ENCODE measurements at regions not wholly inside any gene's neighbourhood (a gene's known extent, or its start where the extent isn't known, plus 50 kb on each side); places are given as distances from the start of the nearest gene placed in this dataset.

DNA sequence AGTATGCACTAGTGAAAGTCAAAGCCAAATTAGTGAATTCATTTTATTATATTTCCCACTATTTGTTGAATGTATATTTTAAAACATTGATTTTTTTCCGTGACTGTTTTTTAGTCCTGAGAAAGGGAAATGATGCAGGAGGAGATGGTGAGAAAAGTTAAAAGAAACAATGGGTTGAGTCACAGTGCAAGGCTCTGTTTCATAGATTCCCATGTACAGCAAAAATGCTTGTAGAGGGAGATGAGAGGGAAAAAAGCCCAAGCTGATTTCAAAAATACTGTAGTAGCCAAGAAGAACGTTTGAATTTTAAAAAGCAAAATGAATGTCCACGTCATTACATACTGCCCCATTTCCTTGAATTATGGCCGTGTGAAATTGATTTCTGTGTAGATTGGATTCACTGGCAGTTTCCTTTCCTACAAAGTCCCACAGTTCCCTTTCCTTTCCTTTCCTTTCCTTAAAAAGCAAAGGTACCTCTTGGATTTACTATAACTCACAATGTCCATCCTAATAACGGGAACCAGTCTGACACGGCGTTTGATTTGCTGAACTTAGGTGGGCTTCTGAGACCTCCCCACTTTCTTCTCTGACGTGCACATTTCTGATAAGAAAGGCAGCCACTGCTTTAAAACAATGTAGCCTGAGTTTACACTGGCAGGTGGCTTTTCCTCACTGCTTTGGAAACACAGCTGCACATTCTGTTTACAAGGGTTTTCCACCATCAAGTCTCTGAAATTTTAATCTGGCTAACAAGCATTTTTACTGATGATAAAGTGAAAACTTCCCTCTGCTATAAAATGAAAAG lies 63.7 kb downstream of the SPCS3 start:
- no peaks in the 10 kb centered on the region for H3K4me1 Mint-ChIP-seq
- H3K27ac Mint-ChIP-seq, result no peak overlapping the region
- H3K9me3 Mint-ChIP-seq, result no peaks in the 10 kb centered on the region
- no peak overlapping the region for H3K4me3 Mint-ChIP-seq
- ATAC-seq, result no peak
- no peaks in the 10 kb centered on the region for H3K36me3 Mint-ChIP-seq
- H3K27me3 Mint-ChIP-seq, result no peaks in the 10 kb centered on the region

GRCh38 chr4:176385601-176386000 lies 65.8 kb downstream of the SPCS3 start:
- Mint-ChIP-seq H3K27me3 (no peaks in the 10 kb centered on the region), H3K4me3 (no peak overlapping the region), H3K9me3 (no peaks in the 10 kb centered on the region), H3K4me1 (no peaks in the 10 kb centered on the region), H3K36me3 (no peaks in the 10 kb centered on the region), H3K27ac (no peak overlapping the region)
- ATAC-seq, result no peak

DNA sequence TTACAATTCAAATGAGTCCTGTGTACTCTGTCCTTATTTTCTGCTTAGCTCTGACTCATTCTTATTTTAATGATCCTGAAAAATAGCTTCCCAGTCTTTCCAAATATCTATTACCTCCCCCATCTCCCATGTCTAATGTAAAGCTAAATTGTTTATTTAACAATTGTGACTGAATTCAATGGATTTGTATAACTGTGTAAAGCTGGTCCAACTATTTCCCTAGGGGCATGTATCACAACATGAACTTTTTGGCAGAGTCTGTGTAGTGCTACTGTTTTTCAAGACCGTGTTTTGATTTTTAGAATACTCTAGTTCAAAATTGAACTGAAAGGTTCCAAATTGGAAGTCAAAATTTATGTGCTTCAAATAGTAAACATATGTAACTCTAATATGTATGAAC lies 67.8 kb downstream of the SPCS3 start:
- Mint-ChIP-seq H3K27ac (no peak overlapping the region), H3K27me3 (no peaks in the 10 kb centered on the region), H3K4me1 (no peaks in the 10 kb centered on the region), H3K4me3 (no peak overlapping the region), H3K9me3 (no peaks in the 10 kb centered on the region), H3K36me3 (no peaks in the 10 kb centered on the region)
- no peak for ATAC-seq

DNA sequence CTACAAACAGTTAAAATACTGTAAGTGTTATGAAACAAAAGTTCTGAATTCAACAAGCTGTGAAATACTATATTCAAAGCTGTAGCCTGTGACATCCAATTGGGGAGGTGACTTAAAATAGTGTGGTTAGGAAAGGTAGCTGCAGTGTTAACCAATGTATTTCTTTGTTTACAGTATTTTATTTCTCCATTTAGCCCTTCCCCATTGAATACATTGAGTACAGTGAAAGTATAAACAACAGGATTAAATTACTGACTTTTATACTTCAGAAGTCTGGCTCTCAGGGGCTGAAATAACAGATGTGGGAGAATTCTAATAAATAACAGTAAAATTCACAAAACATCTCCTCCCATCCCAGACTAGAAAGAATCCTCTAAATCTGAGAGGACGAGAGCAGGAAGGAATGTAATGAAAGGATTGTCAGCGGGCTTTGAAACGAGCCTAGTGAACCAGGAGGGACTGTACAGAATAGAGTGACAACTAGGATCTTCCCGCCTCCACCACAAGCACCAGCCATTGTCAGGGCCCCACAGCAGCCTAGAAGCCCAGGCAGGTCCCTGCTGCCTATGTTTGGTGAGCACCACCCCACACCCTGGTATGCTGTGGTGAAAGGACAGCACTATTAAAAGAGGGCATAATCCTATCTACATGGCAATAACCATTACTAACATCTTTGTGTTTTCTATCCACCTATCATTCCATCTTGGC lies 73.7 kb downstream of the SPCS3 start:
- Mint-ChIP-seq H3K36me3 (no peaks in the 10 kb centered on the region), H3K27me3 (peaks cover 13% of the 10 kb centered on the region), H3K4me1 (no peaks in the 10 kb centered on the region), H3K4me3 (no peak overlapping the region), H3K9me3 (peaks cover 5% of the 10 kb centered on the region), H3K27ac (no peak overlapping the region)
- ATAC-seq, result peak; percentile 50

DNA sequence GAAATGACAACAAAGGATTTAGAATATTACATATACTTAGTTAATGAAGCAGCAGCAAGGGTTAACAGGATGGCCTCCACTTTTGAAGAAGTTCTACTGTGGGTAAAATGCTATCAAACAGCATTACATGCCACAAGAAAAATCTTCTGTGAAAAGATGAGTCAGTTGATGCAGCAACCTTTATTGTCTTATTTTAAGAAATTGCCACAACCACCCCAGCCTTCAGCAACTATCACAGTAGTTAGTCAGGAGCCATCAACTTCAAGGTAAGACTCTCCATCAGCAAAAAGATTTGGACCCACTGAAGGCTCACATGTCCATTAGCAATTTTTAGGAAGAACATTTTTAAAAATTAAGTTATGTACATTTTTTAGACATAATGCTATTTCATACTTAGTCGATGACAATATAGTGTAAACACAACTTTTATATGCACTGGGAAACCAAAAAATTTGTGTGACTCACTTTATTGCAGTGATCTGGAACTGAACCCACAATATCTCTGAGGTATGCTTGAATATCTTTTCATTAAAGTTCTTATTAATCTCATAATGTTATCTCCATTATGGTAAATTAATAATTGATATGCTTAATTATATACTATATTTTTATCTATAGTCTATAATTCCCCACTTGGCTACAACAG lies 81.2 kb downstream of the SPCS3 start:
- Mint-ChIP-seq H3K27me3 (peaks cover 13% of the 10 kb centered on the region), H3K36me3 (no peaks in the 10 kb centered on the region), H3K4me3 (no peak overlapping the region), H3K4me1 (no peaks in the 10 kb centered on the region), H3K27ac (no peak overlapping the region), H3K9me3 (peaks cover 7% of the 10 kb centered on the region)
- no peak for ATAC-seq

- Mint-ChIP-seq H3K27ac (no peak overlapping the region), H3K27me3 (no peaks in the 10 kb centered on the region), H3K36me3 (no peaks in the 10 kb centered on the region), H3K4me1 (no peaks in the 10 kb centered on the region), H3K9me3 (peaks cover 2% of the 10 kb centered on the region), H3K4me3 (no peak overlapping the region)
- no peak for ATAC-seq
Observed at GRCh38 chr4:176404621-176405020, 84.9 kb downstream of the SPCS3 start.

DNA sequence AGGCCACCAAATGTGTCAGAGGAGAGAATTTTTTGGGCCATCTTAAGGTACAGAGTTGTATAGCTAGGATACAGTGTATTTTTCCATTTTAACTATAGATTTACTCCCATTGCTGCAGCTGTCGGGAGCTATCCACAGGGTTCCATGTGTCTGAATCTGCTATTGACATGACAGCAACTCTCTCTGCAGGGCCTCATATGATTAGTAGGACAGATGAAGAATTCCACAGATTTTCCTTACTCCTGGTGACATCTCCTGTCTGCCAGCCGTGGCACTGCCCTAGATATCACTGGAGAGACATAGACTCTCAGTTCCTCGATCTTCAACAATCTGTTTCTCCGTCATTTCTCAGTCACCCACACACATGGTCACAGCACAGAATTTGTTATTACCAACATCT lies 86.5 kb downstream of the SPCS3 start:
- H3K27me3 Mint-ChIP-seq, result no peaks in the 10 kb centered on the region
- H3K4me3 Mint-ChIP-seq, result no peak overlapping the region
- H3K27ac Mint-ChIP-seq, result no peak overlapping the region
- H3K4me1 Mint-ChIP-seq, result no peaks in the 10 kb centered on the region
- no peaks in the 10 kb centered on the region for H3K36me3 Mint-ChIP-seq
- no peak for ATAC-seq
- no peaks in the 10 kb centered on the region for H3K9me3 Mint-ChIP-seq

- no peaks in the 10 kb centered on the region for H3K36me3 Mint-ChIP-seq
- no peaks in the 10 kb centered on the region for H3K27me3 Mint-ChIP-seq
- no peaks in the 10 kb centered on the region for H3K9me3 Mint-ChIP-seq
- no peak overlapping the region for H3K27ac Mint-ChIP-seq
- no peak overlapping the region for H3K4me3 Mint-ChIP-seq
- no peaks in the 10 kb centered on the region for H3K4me1 Mint-ChIP-seq
- no peak for ATAC-seq
Observed at GRCh38 chr4:176406736-176407135, 87.0 kb downstream of the SPCS3 start.

DNA sequence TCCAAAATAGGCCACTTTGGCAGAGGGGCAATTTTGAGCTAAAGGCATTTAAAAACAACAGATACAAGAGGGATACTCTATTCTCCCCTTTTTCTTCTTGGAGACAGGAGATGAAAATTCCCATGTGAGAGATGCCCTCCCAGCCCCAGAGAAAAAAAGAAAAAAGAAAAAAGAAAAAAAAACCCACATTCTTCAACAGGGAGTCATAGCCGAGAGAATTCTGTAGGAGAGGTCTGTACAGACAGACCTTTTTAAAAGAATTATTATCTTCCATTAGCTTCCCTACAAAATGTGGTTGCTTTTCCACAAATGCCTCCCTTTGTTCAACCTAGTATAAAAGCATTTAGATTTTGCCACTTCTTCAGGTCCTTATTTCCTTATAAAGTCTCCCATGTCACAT lies 89.9 kb downstream of the SPCS3 start:
- H3K27ac Mint-ChIP-seq, result no peak overlapping the region
- no peak for ATAC-seq
- no peak overlapping the region for H3K4me3 Mint-ChIP-seq
- no peaks in the 10 kb centered on the region for H3K27me3 Mint-ChIP-seq
- no peaks in the 10 kb centered on the region for H3K36me3 Mint-ChIP-seq
- H3K4me1 Mint-ChIP-seq, result no peaks in the 10 kb centered on the region
- H3K9me3 Mint-ChIP-seq, result no peaks in the 10 kb centered on the region

DNA sequence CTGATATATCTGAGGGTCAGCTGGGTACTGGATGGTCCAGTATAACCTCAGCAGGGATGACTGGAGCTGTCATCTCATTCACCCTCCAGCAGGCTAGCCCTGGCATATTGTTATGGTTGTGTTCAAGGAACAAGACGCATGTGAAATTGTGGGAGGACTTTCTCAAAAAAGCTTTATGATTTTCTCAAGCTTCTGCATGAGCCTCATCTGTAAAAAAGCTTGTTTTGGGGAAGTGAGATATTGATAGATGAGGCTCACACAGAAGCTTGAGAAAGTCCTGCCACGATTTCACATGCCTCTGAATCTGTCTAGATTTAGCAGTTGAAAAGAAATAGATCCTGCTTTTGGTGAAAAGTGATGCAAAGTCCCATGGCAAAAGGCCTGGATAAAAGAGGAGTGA lies 93.4 kb downstream of the SPCS3 start:
- Mint-ChIP-seq H3K27ac (no peak overlapping the region), H3K4me3 (no peak overlapping the region), H3K9me3 (no peaks in the 10 kb centered on the region), H3K4me1 (no peaks in the 10 kb centered on the region), H3K27me3 (peaks cover 25% of the 10 kb centered on the region), H3K36me3 (no peaks in the 10 kb centered on the region)
- peak; percentile 15 for ATAC-seq

GRCh38 chr4:176422001-176422400 lies 102.2 kb downstream of the SPCS3 start:
- ATAC-seq, result no peak
- H3K4me1 Mint-ChIP-seq, result no peaks in the 10 kb centered on the region
- no peak overlapping the region for H3K4me3 Mint-ChIP-seq
- H3K27me3 Mint-ChIP-seq, result peaks cover 6% of the 10 kb centered on the region
- no peaks in the 10 kb centered on the region for H3K36me3 Mint-ChIP-seq
- no peaks in the 10 kb centered on the region for H3K9me3 Mint-ChIP-seq
- no peak overlapping the region for H3K27ac Mint-ChIP-seq

- Mint-ChIP-seq H3K9me3 (no peaks in the 10 kb centered on the region), H3K36me3 (no peaks in the 10 kb centered on the region), H3K4me3 (no peak overlapping the region), H3K27me3 (peaks cover 1% of the 10 kb centered on the region), H3K4me1 (no peaks in the 10 kb centered on the region), H3K27ac (no peak overlapping the region)
- no peak for ATAC-seq
Observed at GRCh38 chr4:176422511-176422910, 102.7 kb downstream of the SPCS3 start.

- Mint-ChIP-seq H3K36me3 (no peaks in the 10 kb centered on the region), H3K4me3 (no peak overlapping the region), H3K27ac (no peak overlapping the region), H3K4me1 (no peaks in the 10 kb centered on the region), H3K27me3 (no peaks in the 10 kb centered on the region), H3K9me3 (no peaks in the 10 kb centered on the region)
- no peak for ATAC-seq
Observed at GRCh38 chr4:176425035-176425434, 105.3 kb downstream of the SPCS3 start.

DNA sequence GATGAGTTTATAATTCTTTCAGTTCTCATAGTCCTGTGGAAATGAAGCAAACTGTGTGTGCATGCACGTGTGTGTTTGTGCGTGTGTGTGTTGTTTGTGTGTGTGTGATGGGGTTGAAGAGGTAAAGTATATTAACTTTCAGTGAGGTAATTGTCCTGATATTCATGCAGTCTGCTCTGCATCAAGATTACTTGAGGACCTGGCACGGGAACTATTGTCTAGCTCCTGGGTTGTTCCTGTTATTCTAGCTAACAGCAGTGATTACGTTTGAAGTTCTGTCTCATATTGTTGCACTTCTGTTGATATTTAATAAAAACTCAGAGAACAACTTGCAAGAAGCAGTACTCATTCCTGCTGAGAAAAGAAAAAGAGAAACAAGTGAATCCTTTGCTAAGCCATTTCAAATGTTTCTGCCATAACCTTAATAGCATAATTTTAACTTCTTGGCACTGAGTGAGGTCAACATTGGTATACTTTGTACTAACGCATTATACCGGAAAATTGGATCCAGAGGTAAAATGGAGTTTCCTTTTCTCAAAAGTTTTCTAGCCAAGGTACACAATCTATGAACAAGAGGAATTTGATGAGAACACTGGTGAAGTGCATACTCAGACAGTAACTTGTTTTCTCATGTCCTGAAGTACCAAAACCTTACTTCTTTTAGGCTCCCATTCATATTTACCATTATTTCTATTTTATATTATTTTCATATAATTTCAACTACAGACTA lies 113.2 kb downstream of the SPCS3 start:
- ATAC-seq, result no peak
- Mint-ChIP-seq H3K9me3 (peaks cover 4% of the 10 kb centered on the region), H3K4me1 (peaks cover 12% of the 10 kb centered on the region), H3K4me3 (no peak overlapping the region), H3K27ac (no peak overlapping the region), H3K36me3 (no peaks in the 10 kb centered on the region), H3K27me3 (no peaks in the 10 kb centered on the region)

DNA sequence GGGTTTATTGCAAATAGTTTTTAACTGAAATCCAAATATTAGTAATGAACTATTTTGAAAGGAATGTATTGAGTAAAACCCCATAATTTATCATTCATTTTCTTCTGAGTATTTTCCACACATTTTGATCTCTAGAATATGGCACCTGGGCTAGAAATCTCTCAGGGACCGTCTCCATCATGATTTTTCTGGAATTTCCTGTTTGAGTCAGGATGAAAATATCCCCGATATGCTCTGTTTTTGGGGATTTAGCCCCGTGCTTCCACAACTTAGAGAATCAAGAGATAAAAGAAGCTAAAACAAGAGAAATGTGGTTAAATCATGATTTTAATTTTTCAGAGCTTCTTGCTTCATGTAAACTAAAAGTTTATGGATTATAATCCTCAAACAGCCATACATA lies 114.2 kb downstream of the SPCS3 start:
- Mint-ChIP-seq H3K27me3 (no peaks in the 10 kb centered on the region), H3K27ac (no peak overlapping the region), H3K4me3 (no peak overlapping the region), H3K36me3 (no peaks in the 10 kb centered on the region), H3K4me1 (peaks cover 12% of the 10 kb centered on the region), H3K9me3 (peaks cover 4% of the 10 kb centered on the region)
- no peak for ATAC-seq
